A673 (cell line): ENCODE measurements at regions not wholly inside any gene's neighbourhood (a gene's known extent, or its start where the extent isn't known, plus 50 kb on each side); places are given as distances from the start of the nearest gene placed in this dataset.

Experiments
- EZH2 ChIP-seq: fragments of 200-600 bp; sonication (generic); IDR thresholded peaks from 2 replicates; pipeline ENCODE4 v1.6.1; 2017; ENCODE audit warnings: borderline replicate concordance, low read depth, mild to moderate bottlenecking, mixed read lengths, antibody characterized with exemption, low read length; ENCODE audit not compliant: poor library complexity, severe bottlenecking
- TF ChIP-seq, protein P1 (sequence below): fragments of 300-800, 200-600 bp; sonication (generic); conservative IDR thresholded peaks from 2 replicates; pipeline ENCODE4 v1.5.1; 2017; ENCODE audit warnings: low read depth, mild to moderate bottlenecking, antibody characterized with exemption, low read length, moderate library complexity, mixed read lengths

DNA sequence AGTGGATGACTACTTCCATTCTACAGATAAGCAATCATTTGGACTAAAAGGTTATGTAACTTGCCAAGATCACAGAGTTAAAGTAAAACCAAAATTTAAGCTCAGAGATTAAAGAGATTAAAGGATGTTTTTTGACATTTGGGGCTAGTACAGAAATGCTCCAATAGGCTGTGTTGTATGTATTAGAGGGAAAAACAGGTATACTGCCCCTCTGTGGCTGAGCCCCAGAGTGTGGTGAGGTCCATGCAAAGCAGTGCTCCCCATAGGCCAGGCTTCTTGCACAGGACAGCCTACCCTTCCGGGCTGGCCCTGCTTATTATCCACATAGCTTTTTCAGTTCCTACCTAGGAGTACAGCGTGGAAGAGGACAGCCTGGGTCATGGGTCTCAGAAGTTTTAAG, 322.8 kb downstream of the POM121L12 start:
- TF ChIP-seq, protein P1, sequence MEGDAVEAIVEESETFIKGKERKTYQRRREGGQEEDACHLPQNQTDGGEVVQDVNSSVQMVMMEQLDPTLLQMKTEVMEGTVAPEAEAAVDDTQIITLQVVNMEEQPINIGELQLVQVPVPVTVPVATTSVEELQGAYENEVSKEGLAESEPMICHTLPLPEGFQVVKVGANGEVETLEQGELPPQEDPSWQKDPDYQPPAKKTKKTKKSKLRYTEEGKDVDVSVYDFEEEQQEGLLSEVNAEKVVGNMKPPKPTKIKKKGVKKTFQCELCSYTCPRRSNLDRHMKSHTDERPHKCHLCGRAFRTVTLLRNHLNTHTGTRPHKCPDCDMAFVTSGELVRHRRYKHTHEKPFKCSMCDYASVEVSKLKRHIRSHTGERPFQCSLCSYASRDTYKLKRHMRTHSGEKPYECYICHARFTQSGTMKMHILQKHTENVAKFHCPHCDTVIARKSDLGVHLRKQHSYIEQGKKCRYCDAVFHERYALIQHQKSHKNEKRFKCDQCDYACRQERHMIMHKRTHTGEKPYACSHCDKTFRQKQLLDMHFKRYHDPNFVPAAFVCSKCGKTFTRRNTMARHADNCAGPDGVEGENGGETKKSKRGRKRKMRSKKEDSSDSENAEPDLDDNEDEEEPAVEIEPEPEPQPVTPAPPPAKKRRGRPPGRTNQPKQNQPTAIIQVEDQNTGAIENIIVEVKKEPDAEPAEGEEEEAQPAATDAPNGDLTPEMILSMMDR: no peak
- TF ChIP-seq EZH2: no peak
